Renal pelvis (tissue), 1 donor: ENCODE measurements at regions not wholly inside any gene's neighbourhood (a gene's known extent, or its start where the extent isn't known, plus 50 kb on each side); places are given as distances from the start of the nearest gene placed in this dataset.

Source experiments
- DNase-seq: peaks from one replicate; pipeline ENCODE4 v3.0.0-alpha.2; 2013

GRCh38 chr21:31566064-31566463 is 93.4 kb upstream of the SOD1 start:
- no peak for DNase-seq

GRCh38 chr21:31564439-31564838 is 95.1 kb upstream of the SOD1 start:
- DNase-seq, result no peak

DNA sequence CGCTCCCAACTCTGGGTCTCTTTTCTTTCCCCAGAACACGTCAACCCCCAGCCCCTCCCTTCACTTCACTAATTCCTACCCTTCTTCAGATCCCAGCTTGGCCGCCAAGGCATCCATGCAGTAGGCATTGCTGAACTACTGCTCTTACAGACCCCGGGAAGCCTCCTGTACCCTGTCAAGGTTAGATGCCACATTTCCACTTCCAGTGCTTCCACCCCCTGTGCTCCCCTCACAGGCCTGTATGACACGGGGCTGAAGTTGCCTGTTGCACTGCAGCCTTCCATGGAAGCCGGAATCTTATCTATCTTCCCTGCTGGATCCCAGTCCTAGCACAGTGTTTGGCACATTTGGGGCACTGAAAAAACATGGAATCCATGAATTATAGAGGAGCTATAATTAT is 99.0 kb upstream of the SOD1 start:
- DNase-seq, result no peak

GRCh38 chr21:31559368-31560119 is 99.9 kb upstream of the SOD1 start:
- peak; percentile 97 for DNase-seq

DNA sequence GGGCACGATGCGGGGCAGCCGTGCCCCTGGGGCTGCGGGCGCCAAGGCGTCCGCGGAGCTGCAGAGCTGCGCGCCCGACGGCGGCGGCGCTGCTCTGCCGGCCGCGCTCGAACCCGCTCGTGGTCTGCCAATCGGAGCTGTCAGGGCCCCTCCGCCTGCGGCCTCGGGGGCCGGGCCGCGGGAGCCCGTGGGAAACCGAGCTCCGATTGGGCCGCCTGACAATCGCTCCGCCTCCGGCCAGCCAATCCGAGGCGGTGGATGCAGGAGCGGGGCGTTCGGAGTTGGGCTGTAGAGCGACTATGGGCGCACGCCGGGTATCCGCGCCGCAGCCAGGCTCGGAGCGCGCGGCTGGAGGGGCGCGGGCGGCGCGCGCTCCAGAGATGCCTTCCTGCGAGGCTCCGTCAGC is 100.5 kb upstream of the SOD1 start:
- peak; percentile 96 for DNase-seq

- DNase-seq, result peak; percentile 48
These were observed 101.1 kb upstream of the SOD1 start for GRCh38 chr21:31558189-31558961.

- no peak for DNase-seq
These were observed 101.9 kb upstream of the SOD1 start for GRCh38 chr21:31557421-31558188.

DNA sequence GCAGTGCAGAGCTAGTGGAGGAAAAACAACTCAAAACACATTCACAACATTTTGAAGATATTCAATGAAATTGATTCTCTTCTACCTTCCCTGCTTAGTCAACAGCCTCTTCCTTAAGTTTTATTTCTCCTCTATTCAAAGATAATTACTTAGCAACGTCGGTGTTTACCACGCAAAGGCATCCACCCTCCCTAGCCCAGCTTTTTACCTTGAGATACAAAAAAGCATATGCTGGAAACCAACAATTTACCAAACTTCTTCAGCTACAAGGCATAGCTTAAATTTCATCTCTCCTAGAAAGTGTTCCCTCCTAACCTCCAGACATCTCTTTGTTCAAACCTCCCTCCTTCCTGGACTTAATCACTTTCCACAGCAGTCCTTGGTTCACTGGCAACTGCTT is 102.8 kb upstream of the SOD1 start:
- no peak for DNase-seq

GRCh38 chr21:31555741-31556191 is 103.7 kb upstream of the SOD1 start:
- no peak for DNase-seq

GRCh38 chr21:31554511-31555022 is 104.9 kb upstream of the SOD1 start:
- DNase-seq, result no peak

GRCh38 chr21:31553926-31554325 is 105.6 kb upstream of the SOD1 start:
- no peak for DNase-seq

DNA sequence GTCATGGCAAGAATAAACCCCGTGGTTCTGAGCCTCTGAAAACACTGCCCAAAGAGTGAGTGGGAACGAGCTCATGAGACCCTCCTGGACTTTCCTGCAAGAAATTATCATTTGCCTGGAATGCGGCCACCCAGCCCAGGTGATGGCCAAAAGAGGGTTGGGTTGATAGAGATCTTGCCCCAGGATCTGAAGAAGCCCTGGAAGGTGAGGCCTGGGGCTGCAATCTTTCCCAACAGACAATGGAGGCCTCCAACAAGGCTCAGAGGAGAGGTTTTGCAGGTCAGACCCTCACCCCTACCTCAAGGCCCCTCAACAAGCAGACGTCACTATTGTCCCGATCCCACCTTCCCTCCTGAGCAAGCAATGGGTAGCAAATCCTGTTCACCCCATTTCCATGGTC is 106.0 kb upstream of the SOD1 start:
- DNase-seq, result no peak

GRCh38 chr21:31552826-31553225 is 106.7 kb upstream of the SOD1 start:
- no peak for DNase-seq

- no peak for DNase-seq
These were observed 109.4 kb upstream of the SOD1 start for GRCh38 chr21:31550070-31550469.

DNA sequence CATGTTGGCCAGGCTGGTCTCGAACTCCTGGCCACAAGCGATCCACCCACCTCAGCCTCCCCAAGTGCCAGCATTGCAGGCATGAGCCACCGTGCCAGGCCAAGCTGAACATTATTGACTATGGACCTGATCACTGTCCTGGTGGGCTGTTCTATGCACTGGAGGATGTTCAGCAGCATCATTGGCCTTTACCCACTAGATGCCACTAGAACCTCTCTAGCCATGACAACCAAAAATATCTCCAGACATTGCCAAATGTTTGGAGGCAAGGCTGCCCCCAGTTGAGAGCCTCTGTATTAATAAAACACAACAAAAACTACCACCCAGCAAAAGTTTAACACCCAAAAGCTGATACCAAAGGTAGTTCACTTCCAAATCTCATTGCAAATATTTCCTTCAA is 110.8 kb upstream of the SOD1 start:
- no peak for DNase-seq

DNA sequence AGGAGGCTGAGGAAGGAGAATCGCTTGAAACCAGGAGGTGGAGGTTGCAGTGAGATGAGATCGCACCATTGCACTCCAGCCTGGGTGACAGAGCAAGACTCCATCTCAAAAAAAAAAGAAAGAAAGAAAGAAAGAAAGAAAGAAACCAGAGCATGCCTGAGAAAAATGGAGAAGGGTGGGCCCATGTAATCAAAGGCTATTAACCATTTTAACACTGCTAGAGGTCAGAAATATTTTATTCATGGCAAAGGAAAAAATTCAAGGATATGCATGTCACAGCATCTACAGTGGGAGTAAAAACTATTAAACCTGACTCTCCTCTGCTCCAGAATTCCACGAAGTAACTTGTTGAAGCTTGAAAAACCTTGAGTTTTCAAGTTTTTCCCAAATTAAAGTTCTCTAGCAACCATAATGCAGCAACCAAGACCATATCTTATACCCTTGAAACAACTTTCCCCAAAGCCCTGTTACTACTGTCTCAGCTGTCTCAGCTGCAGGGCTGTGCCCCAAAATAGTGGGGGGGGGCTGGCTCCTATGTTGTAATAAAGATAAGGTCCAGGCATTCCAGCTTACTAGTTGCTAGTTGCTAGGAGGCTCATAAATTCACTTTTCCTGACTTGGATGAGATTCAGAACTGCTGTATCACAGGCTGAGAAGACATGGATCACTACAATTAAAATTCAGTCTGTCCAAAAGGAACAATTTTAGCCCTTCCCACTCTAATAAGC is 112.9 kb upstream of the SOD1 start:
- DNase-seq, result no peak

DNA sequence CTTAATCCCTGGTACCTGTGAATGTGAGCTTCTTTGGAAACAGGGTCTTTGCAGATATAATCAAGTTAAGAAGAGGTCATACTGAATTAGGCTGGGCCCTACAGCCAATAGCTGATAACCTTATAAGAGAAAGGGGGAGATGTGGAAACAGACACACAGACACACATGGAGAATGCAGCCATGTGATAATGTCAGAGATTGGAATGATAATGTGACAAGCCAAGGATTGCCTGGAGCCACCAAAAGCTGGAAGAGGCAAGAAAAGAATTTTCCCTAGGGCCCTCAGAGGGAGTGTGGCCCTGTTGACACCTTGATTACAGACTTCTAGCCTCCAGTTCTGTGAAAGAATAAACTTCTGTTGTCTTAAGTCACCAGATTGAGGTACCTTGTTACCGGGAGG is 114.5 kb upstream of the SOD1 start:
- DNase-seq, result no peak

DNA sequence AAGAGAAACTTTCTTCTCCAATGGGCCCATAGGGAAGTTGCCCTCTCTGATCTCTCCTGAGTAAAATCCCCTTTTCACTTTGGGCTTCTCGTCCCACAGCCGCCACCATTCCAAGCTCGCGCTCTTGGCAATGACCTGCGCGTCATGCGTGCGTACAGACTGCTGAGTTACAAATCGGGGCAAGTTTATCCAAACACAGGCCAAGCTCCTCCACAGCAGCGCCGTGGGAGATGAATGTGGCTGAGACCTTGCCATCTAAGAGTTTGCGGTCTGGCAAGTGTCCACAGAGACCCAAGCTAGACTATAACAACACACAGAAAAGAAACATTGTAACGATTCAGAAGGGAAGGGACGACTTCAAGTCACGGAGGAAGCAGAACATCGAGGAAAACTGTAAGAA is 116.3 kb upstream of the SOD1 start:
- no peak for DNase-seq

GRCh38 chr21:31538816-31539215 is 120.7 kb upstream of the SOD1 start:
- DNase-seq, result peak; percentile 54

GRCh38 chr21:31537872-31538576 is 121.5 kb upstream of the SOD1 start:
- DNase-seq, result no peak

GRCh38 chr21:31536138-31536537 is 123.4 kb upstream of the SOD1 start:
- DNase-seq, result no peak
